ENCODE measurements at regions not wholly inside any gene's neighbourhood (a gene's known extent, or its start where the extent isn't known, plus 50 kb on each side); places are given as distances from the start of the nearest gene placed in this dataset.

GRCh38 chr11:123375832-123376231, 54.2 kb upstream of the GRAMD1B start:
- no peak overlapping the region for H3K27ac ChIP-seq
- TF ChIP-seq NFE2L2 (conservative IDR thresholded peaks at IDR 0.05; ENCODE audit: low read length) = no peak
- no peak for TF ChIP-seq FOXS1 (CRISPR knock-in tag; IDR thresholded peaks at IDR 0.05)
- TF ChIP-seq RFX5 (IDR thresholded peaks at IDR 0.05) = no peak
- TF ChIP-seq RCOR1 (IDR thresholded peaks at IDR 0.05; ENCODE audit: low read depth, low read length) = no peak
- no peak for TF ChIP-seq REST (IDR thresholded peaks at IDR 0.05)
- TF ChIP-seq SREBF2 (IDR thresholded peaks at IDR 0.05) = no peak
- no peak for TF ChIP-seq CBX2 (IDR thresholded peaks at IDR 0.05; ENCODE audit: borderline replicate concordance, low read depth)
- no peak for TF ChIP-seq CTCF (IDR thresholded peaks at IDR 0.05)
- TF ChIP-seq ATOH8 (CRISPR knock-in tag; IDR thresholded peaks at IDR 0.05; ENCODE audit: low read depth) = no peak
- TF ChIP-seq FOSL2 (IDR thresholded peaks at IDR 0.05) = no peak
- TF ChIP-seq FOSL2 (CRISPR knock-in tag; IDR thresholded peaks at IDR 0.05) = no peak
- no peak for TF ChIP-seq BHLHE40 (IDR thresholded peaks at IDR 0.05; ENCODE audit: low read depth, low read length)
- no peak for TF ChIP-seq POLR2AphosphoS2 (conservative IDR thresholded peaks at IDR 0.05; ENCODE audit: low read length)
- no peak for TF ChIP-seq KDM1A (IDR thresholded peaks at IDR 0.05; ENCODE audit: low read depth)
- TF ChIP-seq HMGXB4 (CRISPR knock-in tag; IDR thresholded peaks at IDR 0.05; ENCODE audit: borderline replicate concordance) = no peak
- no peak for TF ChIP-seq JUN (IDR thresholded peaks at IDR 0.05)
- FAIRE-seq (no peak), ATAC-seq (no peak), DNase-seq (ENCODE audit: low read depth in 1 of 2, low spot score in 1 of 2) (no peak)
- H3K9me3 ChIP-seq = no peaks in the 10 kb centered on the region
- POLR2A ChIA-PET = no interaction called here
- CTCF ChIA-PET = no interaction called here
- no peak overlapping the region for H3K4me2 ChIP-seq
- WGBS (ENCODE audit: missing lambda C conversion rate) = 85% methylated on average over 3 of the region's 3 CpGs
- H3K4me3 ChIP-seq = no peak overlapping the region
- H3K4me1 ChIP-seq = no peaks in the 10 kb centered on the region

GRCh38 chr11:123374622-123374968, 55.5 kb upstream of the GRAMD1B start:
- no peak overlapping the region for H3K4me3 ChIP-seq
- H3K27ac ChIP-seq = no peak overlapping the region
- H3K4me2 ChIP-seq = no peak overlapping the region
- H3K9me3 ChIP-seq = no peaks in the 10 kb centered on the region
- ATAC-seq (no peak), DNase-seq (ENCODE audit: low read depth in 1 of 2, low spot score in 1 of 2) (no peak), FAIRE-seq (no peak)
- CTCF ChIA-PET = interaction anchor here (0.6 kb wide), 1 partner anchor 32 kb away, joined by 6 read pairs; no protein-coding TSS in a partner anchor
- H3K4me1 ChIP-seq = no peaks in the 10 kb centered on the region
- POLR2A ChIA-PET = no interaction called here
- no peak for TF ChIP-seq SREBF2 (IDR thresholded peaks at IDR 0.05)
- TF ChIP-seq HES2 (IDR thresholded peaks at IDR 0.05) = no peak
- no peak for TF ChIP-seq CHD2 (IDR thresholded peaks at IDR 0.05; ENCODE audit: low read length, partially characterized antibody)
- TF ChIP-seq JUN (IDR thresholded peaks at IDR 0.05) = no peak
- no peak for TF ChIP-seq ZNF302 (CRISPR knock-in tag; IDR thresholded peaks at IDR 0.05)
- TF ChIP-seq FOXS1 (CRISPR knock-in tag; IDR thresholded peaks at IDR 0.05) = no peak
- TF ChIP-seq NFE2L2 (conservative IDR thresholded peaks at IDR 0.05; ENCODE audit: low read length) = no peak
- TF ChIP-seq RARB (CRISPR knock-in tag; IDR thresholded peaks at IDR 0.05) = no peak
- no peak for TF ChIP-seq ELK1 (IDR thresholded peaks at IDR 0.05; ENCODE audit: low read depth, low read length)
- no peak for TF ChIP-seq CBX2 (IDR thresholded peaks at IDR 0.05; ENCODE audit: borderline replicate concordance, low read depth)
- no peak for TF ChIP-seq SMC3 (IDR thresholded peaks at IDR 0.05)
- no peak for TF ChIP-seq TP53 (CRISPR knock-in tag; IDR thresholded peaks at IDR 0.05)
- TF ChIP-seq HOXB13 (CRISPR knock-in tag; IDR thresholded peaks at IDR 0.05; ENCODE audit: low read depth) = no peak
- no peak for TF ChIP-seq BCL3 (IDR thresholded peaks at IDR 0.05)
- no peak for TF ChIP-seq CHD4 (IDR thresholded peaks at IDR 0.05; ENCODE audit: borderline replicate concordance)
- TF ChIP-seq HOXB5 (CRISPR knock-in tag; IDR thresholded peaks at IDR 0.05) = no peak
- 51% methylated on average over 5 of the region's 5 CpGs for WGBS (ENCODE audit: missing lambda C conversion rate)
